ENCODE measurements at regions not wholly inside any gene's neighbourhood (a gene's known extent, or its start where the extent isn't known, plus 50 kb on each side); places are given as distances from the start of the nearest gene placed in this dataset.

- H3K4me3 ChIP-seq = no peak overlapping the region
- no peak overlapping the region for H3K4me2 ChIP-seq (ENCODE audit: insufficient read depth, low read length)
- H3K4me1 ChIP-seq (replicated peaks in 1 of 2; ENCODE audit: control insufficient read depth in 2 of 2, insufficient read depth in 2 of 2, low read length in 2 of 2) = no peaks in the 10 kb centered on the region; a peak in 1 of 5 replicates
- no peak overlapping the region for H3K27ac ChIP-seq (ENCODE audit: extremely low read depth, low read depth, low read length)
- H2AFZ ChIP-seq (ENCODE audit: low read depth, low read length) = no peak overlapping the region
- no peaks in the 10 kb centered on the region; a peak in 1 of 5 replicates for H3K27me3 ChIP-seq (ENCODE audit: control insufficient read depth in 2 of 2, insufficient read depth in 2 of 2, low read length in 2 of 2)
- ATAC-seq (no peak), FAIRE-seq (no peak), DNase-seq (ENCODE audit: extremely low read depth in 1 of 4, low spot score in 3 of 4) (no peak)
- in situ Hi-C loops (cut with MboI) (no loop called here), intact Hi-C loops (cut with micrococcal nuclease) (no loop called here)
- H3K9me1 ChIP-seq (ENCODE audit: control insufficient read depth, insufficient read depth, low read length) = no peaks in the 10 kb centered on the region
- ChIA-PET CTCF (ENCODE audit: low intra/inter-chr PET ratio) (no interaction called here), POLR2A (no interaction called here)
- H3K79me2 ChIP-seq (ENCODE audit: control insufficient read depth, insufficient read depth, low read length) = no peaks in the 10 kb centered on the region
- H3K9ac ChIP-seq (ENCODE audit: insufficient read depth in 1 of 2, low read depth in 2 of 2, low read length in 2 of 2) = no peak overlapping the region
- no peak for TF ChIP-seq TGIF2 (CRISPR knock-in tag; IDR thresholded peaks at IDR 0.05)
- TF ChIP-seq HMBOX1 (IDR thresholded peaks at IDR 0.05) = no peak
- no peak for TF ChIP-seq SIX5 (IDR thresholded peaks at IDR 0.05; ENCODE audit: borderline replicate concordance in 1 of 2, insufficient read depth in 1 of 2, low read depth in 1 of 2, low read length in 2 of 2)
- no peak for TF ChIP-seq SRSF1 (IDR thresholded peaks at IDR 0.05; ENCODE audit: low read depth, low read length)
- H3K36me3 ChIP-seq (ENCODE audit: control insufficient read depth, insufficient read depth, low read length) = no peaks in the 10 kb centered on the region
- 2% methylated on average over 3 of the region's 3 CpGs for WGBS (ENCODE audit: insufficient coverage, low coverage, missing lambda C conversion rate)
- H4K20me1 ChIP-seq (replicated peaks; ENCODE audit: control insufficient read depth, insufficient read depth, low read length) = no peaks in the 10 kb centered on the region
- BruUV-seq (replicated peaks) = no TSS peak
- no peaks in the 10 kb centered on the region for H3K9me3 ChIP-seq (replicated peaks; ENCODE audit: control insufficient read depth, insufficient read depth, low read depth, low read length)
Observed at GRCh38 chr7:112701456-112701855, 88.7 kb downstream of the TMEM168 start.

- Histone ChIP-seq H3K27ac (ENCODE audit: extremely low read depth, low read depth, low read length) (no peak overlapping the region), H3K9me1 (ENCODE audit: control insufficient read depth, insufficient read depth, low read length) (no peaks in the 10 kb centered on the region), H3K4me2 (ENCODE audit: insufficient read depth, low read length) (no peak overlapping the region), H3K36me3 (ENCODE audit: control insufficient read depth, insufficient read depth, low read length) (no peaks in the 10 kb centered on the region), H3K4me3 (no peak overlapping the region), H4K20me1 (replicated peaks; ENCODE audit: control insufficient read depth, insufficient read depth, low read length) (no peaks in the 10 kb centered on the region), H3K79me2 (ENCODE audit: control insufficient read depth, insufficient read depth, low read length) (no peaks in the 10 kb centered on the region), H3K4me1 (replicated peaks in 1 of 2; ENCODE audit: control insufficient read depth in 2 of 2, insufficient read depth in 2 of 2, low read length in 2 of 2) (no peaks in the 10 kb centered on the region), H2AFZ (ENCODE audit: low read depth, low read length) (no peak overlapping the region), H3K27me3 (ENCODE audit: control insufficient read depth in 2 of 2, insufficient read depth in 2 of 2, low read length in 2 of 2) (no peaks in the 10 kb centered on the region; a peak in 2 of 5 replicates), H3K9me3 (replicated peaks; ENCODE audit: control insufficient read depth, insufficient read depth, low read depth, low read length) (no peaks in the 10 kb centered on the region), H3K9ac (ENCODE audit: insufficient read depth in 1 of 2, low read depth in 2 of 2, low read length in 2 of 2) (no peak overlapping the region)
- ATAC-seq = no peak
- no TSS peak for BruUV-seq (replicated peaks)
- FAIRE-seq = no peak
- POLR2A ChIA-PET = interaction anchor here (0.7 to 1.3 kb wide), 2 partner anchors 13 to 147 kb away, joined by 3 read pairs; no protein-coding TSS in a partner anchor
- intact Hi-C loops (cut with micrococcal nuclease) = no loop called here
- no peak for DNase-seq (ENCODE audit: extremely low read depth in 1 of 4, low spot score in 3 of 4)
- in situ Hi-C loops (cut with MboI) = no loop called here
- CTCF ChIA-PET (ENCODE audit: low intra/inter-chr PET ratio) = no interaction called here
- WGBS (ENCODE audit: insufficient coverage, low coverage, missing lambda C conversion rate) = 0% methylated on average over 2 of the region's 2 CpGs
- no peak for TF ChIP-seq TAF9B (IDR thresholded peaks at IDR 0.05; ENCODE audit: partially characterized antibody)
- no peak for TF ChIP-seq POLR2H (tag; IDR thresholded peaks at IDR 0.05; ENCODE audit: low read depth)
- TF ChIP-seq RBM14 (IDR thresholded peaks at IDR 0.05; ENCODE audit: borderline replicate concordance, insufficient read depth, low read depth, low read length) = no peak
- no peak for TF ChIP-seq YBX1 (IDR thresholded peaks at IDR 0.05)
- TF ChIP-seq PBX2 (CRISPR knock-in tag; IDR thresholded peaks at IDR 0.05; ENCODE audit: low read depth) = no peak
- TF ChIP-seq PBX2 (tag; conservative IDR thresholded peaks at IDR 0.05; ENCODE audit: low read depth) = no peak
- no peak for TF ChIP-seq PTBP1 (IDR thresholded peaks at IDR 0.05; ENCODE audit: low read depth, low read length)
Observed at GRCh38 chr7:112707655-112708054, 82.5 kb downstream of the TMEM168 start.
